ENCODE measurements at regions not wholly inside any gene's neighbourhood (a gene's known extent, or its start where the extent isn't known, plus 50 kb on each side); places are given as distances from the start of the nearest gene placed in this dataset.

GRCh38 chr17:5672141-5672540 is 87.8 kb upstream of the NLRP1 start:
- peaks cover 1% of the 10 kb centered on the region for H3K4me1 Mint-ChIP-seq (ENCODE audit: low read depth, unreplicated experiment)
- peaks cover 53% of the 10 kb centered on the region for H3K27me3 Mint-ChIP-seq (ENCODE audit: low read depth, unreplicated experiment)
- H3K27me3 ChIP-seq (ENCODE audit: insufficient read depth, low read length), result peaks cover 3% of the 10 kb centered on the region
- no peaks in the 10 kb centered on the region for H3K4me1 ChIP-seq (ENCODE audit: insufficient read depth, low read length)
- no peak overlapping the region for H3K9ac ChIP-seq (ENCODE audit: low read length)
- FAIRE-seq (no peak), DNase-seq (ENCODE audit: low read depth) (no peak)
- H3K9me3 ChIP-seq (ENCODE audit: insufficient read depth, low read depth, low read length), result no peaks in the 10 kb centered on the region
- no peak overlapping the region for H3K4me2 ChIP-seq (ENCODE audit: low read length)
- H4K20me1 ChIP-seq (ENCODE audit: insufficient read depth, low read length), result no peaks in the 10 kb centered on the region
- no peak overlapping the region for H3K27ac ChIP-seq (ENCODE audit: low read depth, low read length)
- no peak overlapping the region for H2AFZ ChIP-seq (ENCODE audit: low read depth, low read length)
- H3K4me3 ChIP-seq (ENCODE audit: insufficient read depth, low read depth, low read length), result no peak overlapping the region
- H3K36me3 ChIP-seq (ENCODE audit: insufficient read depth, low read length), result no peaks in the 10 kb centered on the region
- H3K36me3 Mint-ChIP-seq (ENCODE audit: low read depth, unreplicated experiment), result peaks cover 1% of the 10 kb centered on the region
- H3K9me3 Mint-ChIP-seq (ENCODE audit: unreplicated experiment), result no peaks in the 10 kb centered on the region
- no peaks in the 10 kb centered on the region for H3K79me2 ChIP-seq (ENCODE audit: insufficient read depth, low read length)
- H3K4me3 Mint-ChIP-seq (ENCODE audit: unreplicated experiment), result no peak overlapping the region
- no peak overlapping the region for H3K27ac Mint-ChIP-seq (ENCODE audit: unreplicated experiment)
- no peak for TF ChIP-seq EZH2 (IDR thresholded peaks at IDR 0.05; ENCODE audit: insufficient read depth, low read length)
- TF ChIP-seq, protein P1, sequence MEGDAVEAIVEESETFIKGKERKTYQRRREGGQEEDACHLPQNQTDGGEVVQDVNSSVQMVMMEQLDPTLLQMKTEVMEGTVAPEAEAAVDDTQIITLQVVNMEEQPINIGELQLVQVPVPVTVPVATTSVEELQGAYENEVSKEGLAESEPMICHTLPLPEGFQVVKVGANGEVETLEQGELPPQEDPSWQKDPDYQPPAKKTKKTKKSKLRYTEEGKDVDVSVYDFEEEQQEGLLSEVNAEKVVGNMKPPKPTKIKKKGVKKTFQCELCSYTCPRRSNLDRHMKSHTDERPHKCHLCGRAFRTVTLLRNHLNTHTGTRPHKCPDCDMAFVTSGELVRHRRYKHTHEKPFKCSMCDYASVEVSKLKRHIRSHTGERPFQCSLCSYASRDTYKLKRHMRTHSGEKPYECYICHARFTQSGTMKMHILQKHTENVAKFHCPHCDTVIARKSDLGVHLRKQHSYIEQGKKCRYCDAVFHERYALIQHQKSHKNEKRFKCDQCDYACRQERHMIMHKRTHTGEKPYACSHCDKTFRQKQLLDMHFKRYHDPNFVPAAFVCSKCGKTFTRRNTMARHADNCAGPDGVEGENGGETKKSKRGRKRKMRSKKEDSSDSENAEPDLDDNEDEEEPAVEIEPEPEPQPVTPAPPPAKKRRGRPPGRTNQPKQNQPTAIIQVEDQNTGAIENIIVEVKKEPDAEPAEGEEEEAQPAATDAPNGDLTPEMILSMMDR (IDR thresholded peaks at IDR 0.05; ENCODE audit: insufficient read depth, low read depth, low read length), result no peak

DNA sequence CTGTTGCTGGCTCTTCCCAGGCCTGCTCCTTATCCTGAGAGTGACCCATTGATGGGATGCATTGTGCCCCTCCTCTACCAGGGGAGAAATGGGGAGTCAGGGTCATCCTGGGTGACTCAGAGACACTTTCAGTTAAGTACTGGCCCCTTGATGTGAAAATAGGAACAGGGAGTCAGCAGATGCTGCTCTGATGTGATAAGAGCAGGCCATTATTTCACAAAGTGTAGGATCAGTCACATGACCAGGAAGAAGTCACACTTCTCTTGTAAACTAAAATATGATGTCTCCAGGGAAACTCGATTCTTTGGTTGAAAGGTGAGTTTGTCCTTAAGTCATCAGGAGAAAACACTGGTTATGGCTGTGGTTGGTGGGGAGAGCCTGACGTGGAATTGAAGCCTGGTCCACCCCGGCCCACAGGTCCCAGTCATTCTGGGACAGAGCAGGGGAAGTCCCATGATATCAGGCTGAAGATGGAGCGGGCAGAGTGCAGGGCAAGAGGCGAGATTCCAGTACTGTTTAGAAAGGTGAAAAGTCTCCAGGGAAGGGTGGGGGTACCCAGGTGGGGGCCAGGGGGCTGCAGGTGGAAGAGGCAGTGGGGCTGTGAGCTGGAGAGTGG is 88.6 kb upstream of the NLRP1 start:
- Histone ChIP-seq H2AFZ (ENCODE audit: low read depth, low read length) (no peak overlapping the region), H3K4me2 (ENCODE audit: low read length) (no peak overlapping the region), H3K9me3 (ENCODE audit: insufficient read depth, low read depth, low read length) (no peaks in the 10 kb centered on the region), H3K36me3 (ENCODE audit: insufficient read depth, low read length) (no peaks in the 10 kb centered on the region), H3K79me2 (ENCODE audit: insufficient read depth, low read length) (no peaks in the 10 kb centered on the region), H3K27ac (ENCODE audit: low read depth, low read length) (no peak overlapping the region), H3K4me1 (ENCODE audit: insufficient read depth, low read length) (no peaks in the 10 kb centered on the region), H3K27me3 (ENCODE audit: insufficient read depth, low read length) (peaks cover 2% of the 10 kb centered on the region), H3K4me3 (ENCODE audit: insufficient read depth, low read depth, low read length) (no peak overlapping the region), H4K20me1 (ENCODE audit: insufficient read depth, low read length) (no peaks in the 10 kb centered on the region), H3K9ac (ENCODE audit: low read length) (no peak overlapping the region)
- FAIRE-seq (no peak), DNase-seq (ENCODE audit: low read depth) (no peak)
- H3K9me3 Mint-ChIP-seq (ENCODE audit: unreplicated experiment), result peaks cover 3% of the 10 kb centered on the region
- no peak overlapping the region for H3K4me3 Mint-ChIP-seq (ENCODE audit: unreplicated experiment)
- no peak overlapping the region for H3K27ac Mint-ChIP-seq (ENCODE audit: unreplicated experiment)
- H3K36me3 Mint-ChIP-seq (ENCODE audit: low read depth, unreplicated experiment), result peaks cover 1% of the 10 kb centered on the region
- peaks cover 52% of the 10 kb centered on the region for H3K27me3 Mint-ChIP-seq (ENCODE audit: low read depth, unreplicated experiment)
- H3K4me1 Mint-ChIP-seq (ENCODE audit: low read depth, unreplicated experiment), result peaks cover 3% of the 10 kb centered on the region
- TF ChIP-seq EZH2 (IDR thresholded peaks at IDR 0.05; ENCODE audit: insufficient read depth, low read length), result no peak
- TF ChIP-seq, protein P1 (IDR thresholded peaks at IDR 0.05; ENCODE audit: insufficient read depth, low read depth, low read length), result no peak

DNA sequence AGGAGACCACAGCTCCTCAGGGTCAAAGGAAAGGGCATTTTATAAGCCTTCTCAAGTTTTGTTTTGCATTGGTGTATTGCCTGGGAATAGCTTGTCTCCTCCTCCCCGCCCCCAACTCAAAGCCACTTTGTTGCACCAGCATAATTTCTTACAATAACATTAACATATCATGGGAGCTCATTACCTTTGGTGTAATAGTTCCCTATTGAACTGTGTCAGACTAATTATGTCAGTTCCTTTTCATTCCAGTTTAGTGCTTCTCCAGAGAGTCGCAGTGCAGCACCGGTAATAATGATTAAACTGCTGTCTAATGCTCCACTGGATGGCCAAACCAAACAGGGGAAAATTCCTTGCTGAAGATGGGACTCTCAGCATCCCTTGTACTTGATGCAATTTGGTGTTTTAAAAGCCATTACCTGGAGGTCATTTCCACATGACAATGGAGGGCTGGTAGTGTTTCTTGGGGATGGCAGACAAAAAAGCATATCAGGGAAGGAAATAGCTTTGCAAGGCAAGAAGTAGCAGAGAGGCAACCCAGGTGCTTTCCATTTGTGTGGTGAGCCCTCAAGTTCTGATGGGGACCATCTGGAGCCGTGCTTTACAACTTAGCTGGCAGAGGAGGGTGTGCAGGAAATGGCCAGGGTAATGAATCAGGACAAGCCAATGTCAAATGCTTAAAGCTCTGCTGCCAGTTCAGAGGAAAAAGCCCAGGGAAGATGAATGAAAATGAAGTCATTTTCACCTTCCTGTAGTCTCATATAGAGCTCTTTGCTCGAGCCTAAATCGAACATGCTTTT is 91.5 kb upstream of the NLRP1 start:
- DNase-seq (ENCODE audit: low read depth) (no peak), FAIRE-seq (no peak)
- Histone ChIP-seq H3K79me2 (ENCODE audit: insufficient read depth, low read length) (no peaks in the 10 kb centered on the region), H4K20me1 (ENCODE audit: insufficient read depth, low read length) (no peaks in the 10 kb centered on the region), H3K4me1 (ENCODE audit: insufficient read depth, low read length) (no peaks in the 10 kb centered on the region), H3K4me3 (ENCODE audit: insufficient read depth, low read depth, low read length) (no peak overlapping the region), H2AFZ (ENCODE audit: low read depth, low read length) (no peak overlapping the region), H3K36me3 (ENCODE audit: insufficient read depth, low read length) (no peaks in the 10 kb centered on the region), H3K27me3 (ENCODE audit: insufficient read depth, low read length) (peaks cover 6% of the 10 kb centered on the region), H3K4me2 (ENCODE audit: low read length) (no peak overlapping the region), H3K9ac (ENCODE audit: low read length) (no peak overlapping the region), H3K9me3 (ENCODE audit: insufficient read depth, low read depth, low read length) (peaks cover 4% of the 10 kb centered on the region), H3K27ac (ENCODE audit: low read depth, low read length) (no peak overlapping the region)
- peaks cover 1% of the 10 kb centered on the region for H3K36me3 Mint-ChIP-seq (ENCODE audit: low read depth, unreplicated experiment)
- no peak overlapping the region for H3K4me3 Mint-ChIP-seq (ENCODE audit: unreplicated experiment)
- TF ChIP-seq, protein P1 (IDR thresholded peaks at IDR 0.05; ENCODE audit: insufficient read depth, low read depth, low read length), result no peak
- TF ChIP-seq EZH2 (IDR thresholded peaks at IDR 0.05; ENCODE audit: insufficient read depth, low read length), result no peak
- H3K27ac Mint-ChIP-seq (ENCODE audit: unreplicated experiment), result no peak overlapping the region
- H3K4me1 Mint-ChIP-seq (ENCODE audit: low read depth, unreplicated experiment), result peaks cover 4% of the 10 kb centered on the region
- peaks cover 7% of the 10 kb centered on the region for H3K9me3 Mint-ChIP-seq (ENCODE audit: unreplicated experiment)
- H3K27me3 Mint-ChIP-seq (ENCODE audit: low read depth, unreplicated experiment), result peaks cover 37% of the 10 kb centered on the region
